GM12865 (cell line): ENCODE measurements at regions not wholly inside any gene's neighbourhood (a gene's known extent, or its start where the extent isn't known, plus 50 kb on each side); places are given as distances from the start of the nearest gene placed in this dataset.

Experiments
- DNase-seq: peaks from one replicate; pipeline ENCODE4 v3.0.0; 2010; ENCODE audit warnings: low read depth
- H3K4me3 ChIP-seq: 2 replicates; pipeline ENCODE4 v1.5.1; 2011; ENCODE audit warnings: mild to moderate bottlenecking, low read depth, low read length, control low read depth
- CTCF ChIP-seq: IDR thresholded peaks from 2 replicates; pipeline ENCODE4 v1.5.1; 2011; ENCODE audit warnings: low read length, control low read depth, low read depth, inconsistent platforms; ENCODE audit not compliant: insufficient read depth; ENCODE audit errors: missing control alignments

GRCh38 chr6:67898875-67899274 lies 736.2 kb upstream of the ADGRB3 start:
- no peak for DNase-seq
- no peak for TF ChIP-seq CTCF
- no peak overlapping the region for H3K4me3 ChIP-seq

DNA sequence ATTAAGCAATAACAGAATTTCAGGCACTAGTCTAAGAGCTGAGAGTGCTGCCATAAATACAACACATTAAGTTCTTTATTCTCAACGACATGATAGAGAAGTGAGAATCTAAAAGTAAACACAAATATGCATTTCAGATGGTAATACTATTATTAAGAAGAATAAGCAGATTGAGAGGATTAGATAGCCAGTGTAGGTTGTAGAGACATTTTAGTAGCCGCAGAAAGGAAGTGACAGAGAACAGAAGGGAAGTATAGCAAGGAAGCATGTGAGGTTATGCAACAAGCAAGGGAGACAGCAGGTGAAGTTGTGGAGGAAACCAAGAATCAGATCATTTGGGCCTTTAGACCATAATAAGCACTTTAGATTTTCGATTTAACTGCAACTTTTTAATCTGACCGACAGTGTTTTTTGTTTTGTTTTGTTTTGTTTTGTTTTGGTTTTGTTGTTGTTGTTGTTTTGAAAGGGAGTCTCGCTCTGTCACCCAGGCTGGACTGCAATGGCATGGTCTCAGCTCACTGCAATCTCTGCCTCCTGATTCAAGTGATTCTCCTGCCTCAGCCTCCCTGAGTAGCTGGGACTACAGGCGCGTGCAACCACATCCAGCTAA lies 737.0 kb upstream of the ADGRB3 start:
- H3K4me3 ChIP-seq, result no peak overlapping the region
- TF ChIP-seq CTCF, result no peak
- DNase-seq, result no peak

DNA sequence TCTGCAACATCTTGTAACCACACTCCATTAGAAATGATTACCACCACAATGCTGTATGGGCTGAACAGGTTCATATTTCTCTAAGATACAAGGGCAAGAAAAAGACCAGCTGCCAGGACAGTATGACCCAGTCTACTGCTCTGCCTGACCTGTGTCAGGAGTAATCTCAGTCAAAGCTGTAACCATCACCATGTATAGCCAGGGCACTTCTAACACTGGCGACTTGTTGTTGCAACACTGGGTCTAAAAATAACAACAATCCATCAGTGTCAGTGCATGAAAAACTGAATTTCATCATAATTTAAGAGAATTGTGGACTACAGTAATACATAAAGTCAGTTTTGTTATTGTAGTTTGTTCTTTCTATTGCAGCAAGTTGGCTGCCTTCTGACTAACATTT lies 738.6 kb upstream of the ADGRB3 start:
- no peak overlapping the region for H3K4me3 ChIP-seq
- no peak for DNase-seq
- no peak for TF ChIP-seq CTCF

- no peak overlapping the region for H3K4me3 ChIP-seq
- TF ChIP-seq CTCF, result no peak
- no peak for DNase-seq
Measured at GRCh38 chr6:67889682-67889995, 745.4 kb upstream of the ADGRB3 start.

DNA sequence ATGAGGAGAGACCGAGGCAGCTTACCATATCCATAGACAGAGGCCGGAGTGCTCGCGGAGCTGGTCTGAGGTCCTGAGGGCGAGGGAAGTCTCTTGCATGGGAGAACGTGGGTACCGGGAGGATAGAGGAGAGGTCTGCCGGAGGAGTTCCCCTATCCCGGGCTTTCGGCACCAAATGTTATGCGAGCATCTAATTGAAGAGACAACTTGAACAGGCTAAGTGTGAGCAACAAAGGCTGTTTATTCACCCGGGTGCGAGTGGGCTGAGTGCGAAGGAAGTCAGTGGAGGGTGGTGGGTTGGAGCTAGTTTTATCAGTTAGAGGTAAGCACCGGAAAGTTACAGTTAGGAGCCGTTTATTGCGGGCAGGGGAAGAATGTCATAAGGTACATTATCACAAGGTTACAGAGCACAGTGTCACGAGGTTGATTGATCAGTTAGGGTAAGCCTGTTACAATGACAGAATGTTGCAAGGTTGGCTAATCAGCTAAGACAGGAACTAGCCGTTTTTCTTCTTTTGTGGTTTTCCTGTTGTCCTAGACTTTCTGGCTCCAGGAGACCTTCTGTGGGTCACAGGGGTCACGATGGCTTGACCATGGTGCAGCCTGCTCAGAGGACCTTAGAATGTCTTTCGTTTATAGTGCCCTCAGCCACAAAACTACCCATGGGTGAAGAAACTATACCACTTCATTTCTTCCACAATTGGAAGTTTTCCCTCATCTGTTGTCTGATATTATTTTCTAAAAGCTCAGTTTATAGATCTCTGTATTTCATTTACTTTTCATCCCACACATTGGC lies 746.0 kb upstream of the ADGRB3 start:
- no peak for TF ChIP-seq CTCF
- no peak overlapping the region for H3K4me3 ChIP-seq

GRCh38 chr6:67888546-67888885 lies 746.6 kb upstream of the ADGRB3 start:
- no peak for DNase-seq
- H3K4me3 ChIP-seq, result no peak overlapping the region
- TF ChIP-seq CTCF, result no peak

More for the DNA sequence above, 746.0 kb upstream of the ADGRB3 start:
- DNase-seq, result peak; percentile 4
